Endothelial cell of umbilical vein (primary cell): ENCODE measurements at regions not wholly inside any gene's neighbourhood (a gene's known extent, or its start where the extent isn't known, plus 50 kb on each side); places are given as distances from the start of the nearest gene placed in this dataset.

Experiments
- BruUV-seq: library from RNA; stranded (reverse); fragments of 400-500 nt; replicated peaks from 2 replicates; lab custom pipeline; 2021; lab: Mats Ljungman, UMichigan
- CTCF ChIA-PET: fragments of 300-600, 350-600 bp; sonication (Branson Sonifier 250); formaldehyde crosslinking; loops from one replicate; lab custom pipeline; 2021; ENCODE audit warnings: antibody characterized with exemption, inconsistent platforms; lab: Charles Lee
- POLR2A ChIA-PET: fragments of 300-600, 350-600 bp; sonication (Branson Sonifier 250); formaldehyde crosslinking; loops from one replicate; lab custom pipeline; 2021; ENCODE audit warnings: antibody characterized with exemption, inconsistent platforms; lab: Charles Lee
- DNase-seq: peaks from one replicate; pipeline ENCODE4 v3.0.0-alpha.2; 2011; ENCODE audit warnings: low read depth, low spot score
- FAIRE-seq: peaks from 2 replicates; lab custom pipeline; 2011; peaks lifted over from hg19 to GRCh38; lab: Jason Lieb, UNC
- H2AFZ ChIP-seq: 2 replicates; pipeline ENCODE4 v1.6.0; 2012; ENCODE audit warnings: low read depth, low read length, control low read depth, inconsistent platforms
- H3K27ac ChIP-seq: 2 replicates; pipeline ENCODE4 v1.5.1; 2011; ENCODE audit warnings: low read depth, mild to moderate bottlenecking, control low read depth, low read length, moderate library complexity; ENCODE audit not compliant: insufficient read depth
- H3K27me3 ChIP-seq, 2 experiments: 2 replicates each; pipeline versions ENCODE4 v1.6.0 to v1.6.1; 2011; ENCODE audit warnings: low read length in 2 of 2, mixed read lengths in 1 of 2; ENCODE audit not compliant: control insufficient read depth in 2 of 2, insufficient read depth in 2 of 2
- H3K36me3 ChIP-seq, 2 experiments: 2 replicates in 1 of 2; 3 replicates in 1 of 2; pipeline ENCODE4 v1.5.1; 2011; ENCODE audit warnings: low read length in 2 of 2, mild to moderate bottlenecking in 1 of 2, moderate library complexity in 1 of 2; ENCODE audit not compliant: control insufficient read depth in 2 of 2, insufficient read depth in 2 of 2; ENCODE audit errors: extremely low read depth in 1 of 2
- H3K4me1 ChIP-seq: 3 replicates; pipeline ENCODE4 v1.5.1; 2011; ENCODE audit warnings: mild to moderate bottlenecking, low read length; ENCODE audit not compliant: control insufficient read depth, insufficient read depth; ENCODE audit errors: extremely low read depth
- H3K4me2 ChIP-seq: 2 replicates; pipeline ENCODE4 v1.6.1; 2011; ENCODE audit warnings: low read length, control low read depth, mixed read lengths; ENCODE audit not compliant: insufficient read depth
- H3K4me3 ChIP-seq, 3 experiments: fragments of 200-600 bp in 1 of 3; sonication (generic), shearing (Covaris generic) in 1 of 3; replicated peaks in 1 of 3; 2 replicates each; pipeline ENCODE4 v1.5.1; 2011 to 2016; ENCODE audit warnings: control low read depth in 3 of 3, low read length in 3 of 3, mild to moderate bottlenecking in 2 of 3, inconsistent platforms in 1 of 3, low read depth in 1 of 3, moderate library complexity in 1 of 3; ENCODE audit not compliant: insufficient read depth in 1 of 3
- H3K79me2 ChIP-seq: 2 replicates; pipeline ENCODE4 v1.6.0; 2012; ENCODE audit warnings: low read length, inconsistent platforms; ENCODE audit not compliant: control insufficient read depth, insufficient read depth
- H3K9ac ChIP-seq: replicated peaks from 2 replicates; pipeline ENCODE3; 2011; ENCODE audit warnings: low read length, control low read depth; ENCODE audit not compliant: insufficient read depth; ENCODE audit errors: extremely low read depth
- H3K9me1 ChIP-seq: replicated peaks from 3 replicates; pipeline ENCODE4 v1.6.0; 2011; ENCODE audit warnings: mild to moderate bottlenecking, low read length; ENCODE audit not compliant: control insufficient read depth, insufficient read depth; ENCODE audit errors: extremely low read depth
- H3K9me3 ChIP-seq: replicated peaks from 2 replicates; pipeline ENCODE4 v1.5.1; 2012; ENCODE audit warnings: low read length, inconsistent platforms; ENCODE audit not compliant: control insufficient read depth, insufficient read depth
- H4K20me1 ChIP-seq: replicated peaks from 2 replicates; pipeline ENCODE3; 2011; ENCODE audit warnings: mild to moderate bottlenecking, low read length; ENCODE audit not compliant: control insufficient read depth, insufficient read depth; ENCODE audit errors: extremely low read depth
- CTCF ChIP-seq, 2 donors: IDR thresholded peaks; 1 replicate in 1 of 2; 2 replicates in 1 of 2; pipeline ENCODE4 v1.5.1; 2011; ENCODE audit warnings: low read length in 2 of 2, mild to moderate bottlenecking in 2 of 2, moderate library complexity in 2 of 2, control low read depth in 1 of 2, inconsistent platforms in 1 of 2, low read depth in 1 of 2; ENCODE audit not compliant: insufficient read depth in 1 of 2; ENCODE audit errors: extremely low read depth in 1 of 2
- EZH2 ChIP-seq: IDR thresholded peaks from 2 replicates; pipeline ENCODE4 v1.6.1; 2012; ENCODE audit warnings: borderline replicate concordance, low read depth, mild to moderate bottlenecking, moderate library complexity, low read length, inconsistent platforms; ENCODE audit not compliant: severe bottlenecking
- FOS ChIP-seq: IDR thresholded peaks from 2 replicates; pipeline ENCODE4 v1.6.1; 2011; ENCODE audit warnings: mild to moderate bottlenecking, low read length, moderate library complexity, borderline replicate concordance; ENCODE audit not compliant: insufficient read depth
- GATA2 ChIP-seq: IDR thresholded peaks from 2 replicates; pipeline ENCODE4 v1.7.0; 2011; ENCODE audit warnings: low read depth, mild to moderate bottlenecking, moderate library complexity, mixed read lengths, low read length; ENCODE audit not compliant: insufficient read length, insufficient read depth
- JUN ChIP-seq: IDR thresholded peaks from 2 replicates; pipeline ENCODE4 v1.6.1; 2011; ENCODE audit warnings: borderline replicate concordance, low read depth; ENCODE audit not compliant: insufficient read length, insufficient read depth
- MAX ChIP-seq: IDR thresholded peaks from 2 replicates; pipeline ENCODE4 v1.6.1; 2011; ENCODE audit not compliant: insufficient read depth, insufficient read length
- MYC ChIP-seq: IDR thresholded peaks from one replicate; pipeline ENCODE4 v1.6.1; 2011; ENCODE audit warnings: mild to moderate bottlenecking, low read depth, low read length
- POLR2A ChIP-seq: IDR thresholded peaks from 2 replicates; pipeline ENCODE4 v1.6.1; 2012; ENCODE audit warnings: low read depth, mild to moderate bottlenecking, control low read depth, low read length
- POLR2AphosphoS5 ChIP-seq: IDR thresholded peaks from 2 replicates; pipeline ENCODE4 v1.6.1; 2012; ENCODE audit warnings: low read depth, mild to moderate bottlenecking, control low read depth, low read length, moderate library complexity; ENCODE audit not compliant: insufficient read depth
- dilution Hi-C: fragments of 300-500 bp; cut with MboI; formaldehyde crosslinking; loops from one replicate; pipeline ENCODE4 v1.15.0; 2019; ENCODE audit warnings: low sequenced_read_pairs; ENCODE audit not compliant: extremely low pct_ligation_motif_present
- intact Hi-C: fragments of 100-400 bp; cut with micrococcal nuclease; formaldehyde crosslinking; loops from one replicate; pipeline ENCODE4 v1.10.0; 2022

- H3K4me3 ChIP-seq = no peak overlapping the region
- no peaks in the 10 kb centered on the region for H3K79me2 ChIP-seq
- TF ChIP-seq POLR2AphosphoS5 (no peak), GATA2 (no peak), POLR2A (no peak), FOS (no peak), CTCF (IDR thresholded peaks at IDR 0.05; ENCODE audit: extremely low read depth in 1 of 2, insufficient read depth in 1 of 2, low read depth in 1 of 2, low read length in 2 of 2) (no peak), EZH2 (no peak), MYC (no peak), MAX (no peak), JUN (no peak)
- DNase-seq (no peak), FAIRE-seq (no peak)
- H4K20me1 ChIP-seq = no peaks in the 10 kb centered on the region
- no peaks in the 10 kb centered on the region for H3K9me3 ChIP-seq
- CTCF ChIA-PET = interaction anchor here (2.8 kb wide), 1 partner anchor 9 kb away, joined by 13 read pairs; no protein-coding TSS in a partner anchor
- POLR2A ChIA-PET = no interaction called here
- no peak overlapping the region for H3K27ac ChIP-seq
- H3K9ac ChIP-seq = no peak overlapping the region
- H3K4me2 ChIP-seq = no peak overlapping the region
- H3K36me3 ChIP-seq = no peaks in the 10 kb centered on the region
- no TSS peak for BruUV-seq
- dilution Hi-C loops (no loop called here), intact Hi-C loops (no loop called here)
- H2AFZ ChIP-seq = no peak overlapping the region
- H3K4me1 ChIP-seq = no peaks in the 10 kb centered on the region
- H3K9me1 ChIP-seq = no peaks in the 10 kb centered on the region
- H3K27me3 ChIP-seq = peaks cover 2 to 16% of the 10 kb centered on the region in 2 experiments
Measured at GRCh38 chr12:68501226-68501625, 109.5 kb upstream of the RAP1B start.
